Suppressor macrophage treated with lipopolysaccharide for 1 hour (primary cell): ENCODE measurements at regions not wholly inside any gene's neighbourhood (a gene's known extent, or its start where the extent isn't known, plus 50 kb on each side); places are given as distances from the start of the nearest gene placed in this dataset.

Experiments used
- DNase-seq, 3 donors: peaks; one replicate each; pipeline ENCODE4 v3.0.0-alpha.2; 2020 to 2022

DNA sequence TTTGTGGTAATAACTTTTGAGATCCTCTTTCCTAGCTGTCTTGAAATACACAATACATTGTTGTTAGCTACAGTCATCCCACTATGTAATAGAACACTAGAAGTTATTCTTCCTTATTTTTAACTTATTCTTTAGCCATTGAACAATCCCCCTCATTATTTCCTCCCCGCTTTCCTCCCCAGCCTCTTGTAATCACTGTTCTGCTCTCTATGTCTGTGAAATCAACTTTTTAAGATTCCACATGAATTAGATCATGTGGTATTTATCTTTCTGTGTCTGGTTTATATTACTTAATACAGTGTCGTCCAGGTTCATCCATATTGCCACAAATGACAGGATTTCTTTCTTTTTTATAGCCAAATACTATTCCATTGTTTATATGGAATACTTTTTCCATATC lies 72.9 kb downstream of the SLC10A2 start:
- no peak for DNase-seq

DNA sequence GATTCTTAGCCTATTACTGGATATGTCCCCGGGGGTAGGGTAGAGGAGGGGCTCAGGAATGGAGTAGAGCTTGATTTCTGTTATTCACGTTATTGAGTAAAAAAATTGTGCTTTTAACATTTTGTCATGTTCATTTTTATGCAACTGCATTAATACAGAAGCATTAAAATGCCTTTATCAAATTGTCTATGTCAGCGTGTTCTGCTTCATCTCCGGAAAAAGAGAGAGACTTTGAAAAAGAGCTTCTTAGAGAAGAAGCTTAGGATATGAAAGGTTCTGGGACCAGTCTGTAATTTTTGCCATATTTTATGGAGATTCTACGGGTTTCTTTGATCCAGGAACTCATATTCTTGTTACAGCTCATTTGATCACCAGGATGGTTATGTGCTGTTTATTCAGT lies 82.0 kb downstream of the SLC10A2 start:
- DNase-seq, result no peak

DNA sequence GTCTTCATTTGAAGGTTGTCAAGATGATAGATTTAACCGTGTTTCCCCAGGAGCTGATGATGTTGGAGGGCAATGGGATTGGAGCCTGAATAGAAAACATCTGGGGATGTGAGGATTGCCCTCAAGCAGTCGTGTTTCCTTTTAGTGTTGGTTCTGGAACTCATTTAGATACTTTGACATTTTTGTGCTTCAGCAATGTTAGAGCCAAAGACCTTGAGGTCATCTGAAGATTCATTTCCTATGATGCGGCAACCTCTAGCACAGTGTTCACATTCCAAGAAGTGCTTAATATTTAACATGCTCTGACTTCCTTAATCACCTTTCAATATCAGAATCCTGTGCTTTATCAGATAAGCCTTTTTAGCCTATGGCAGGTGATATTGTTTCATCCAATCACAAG lies 82.7 kb downstream of the SLC10A2 start:
- DNase-seq, result no peak

DNA sequence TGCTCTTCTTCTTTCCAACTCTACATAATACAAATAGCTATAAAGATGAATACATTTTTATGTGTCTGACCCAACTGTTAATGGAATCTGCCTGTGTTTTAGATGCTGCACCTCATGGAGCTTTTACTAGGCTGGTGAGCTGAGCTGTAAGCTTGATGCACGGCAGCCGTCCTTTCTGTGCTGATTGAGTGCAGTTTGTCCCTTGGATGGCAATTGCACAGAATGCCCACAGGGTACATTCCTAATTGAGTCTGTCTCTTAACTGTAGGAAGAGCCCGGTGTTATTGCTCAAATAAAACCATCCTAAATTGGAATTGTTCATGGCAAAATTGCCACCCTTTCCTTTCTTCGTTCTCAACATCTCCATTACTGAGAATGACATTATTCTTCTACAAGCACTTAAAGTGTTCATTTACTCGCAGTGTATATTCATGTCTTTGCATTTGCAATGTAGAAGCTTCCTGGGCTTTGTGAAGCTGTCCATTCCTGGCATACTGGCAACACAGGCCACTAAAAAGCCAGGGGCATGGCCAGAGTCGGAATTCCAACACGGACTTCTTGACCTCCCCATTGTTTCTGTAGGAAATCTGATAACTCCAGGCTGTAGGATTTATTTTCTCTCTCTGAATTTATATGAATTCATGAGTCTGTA lies 85.8 kb downstream of the SLC10A2 start:
- no peak for DNase-seq

GRCh38 chr13:102978168-102978567 lies 88.0 kb downstream of the SLC10A2 start:
- no peak for DNase-seq

GRCh38 chr13:102977471-102977870 lies 88.7 kb downstream of the SLC10A2 start:
- no peak for DNase-seq

DNA sequence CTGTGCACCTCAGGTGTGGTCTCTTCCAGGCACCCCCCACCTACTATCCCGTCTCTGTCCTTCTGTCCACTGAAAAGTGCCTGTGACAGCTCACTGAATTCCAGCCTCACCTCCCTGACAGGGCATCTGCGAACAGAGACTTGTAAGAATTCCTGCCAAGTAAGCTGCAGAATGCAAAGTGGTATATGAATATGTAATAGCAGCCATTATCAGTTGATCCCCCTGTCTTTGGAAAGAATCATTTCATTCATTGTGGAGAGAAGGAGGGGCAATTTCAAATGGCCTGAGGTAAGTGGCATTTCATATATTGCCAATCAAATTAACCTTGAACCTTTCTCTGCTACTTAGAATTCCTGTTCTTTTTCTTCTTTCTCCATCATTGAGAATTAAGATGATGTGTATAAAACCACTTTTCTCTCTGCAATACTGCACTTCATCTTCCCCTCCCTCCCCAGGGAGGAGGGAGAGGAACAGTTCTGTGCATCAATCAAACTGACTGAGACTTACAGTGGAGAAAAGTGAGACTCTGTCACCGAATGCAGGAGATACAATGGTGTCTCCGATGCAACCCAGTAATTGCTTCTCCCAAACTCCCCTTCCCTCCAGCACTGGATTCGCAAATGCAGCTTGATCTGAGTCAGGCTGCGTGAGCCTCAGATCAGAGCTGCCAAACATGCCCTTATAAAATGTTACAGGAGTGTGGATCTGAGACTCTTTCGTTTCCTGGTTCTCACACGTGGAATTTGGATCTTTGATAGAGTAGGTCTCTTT lies 91.7 kb downstream of the SLC10A2 start:
- DNase-seq, result no peak

- no peak for DNase-seq
Measured at GRCh38 chr13:102972191-102972590, 94.0 kb downstream of the SLC10A2 start.

GRCh38 chr13:102970542-102970941 lies 95.7 kb downstream of the SLC10A2 start:
- DNase-seq, result no peak

DNA sequence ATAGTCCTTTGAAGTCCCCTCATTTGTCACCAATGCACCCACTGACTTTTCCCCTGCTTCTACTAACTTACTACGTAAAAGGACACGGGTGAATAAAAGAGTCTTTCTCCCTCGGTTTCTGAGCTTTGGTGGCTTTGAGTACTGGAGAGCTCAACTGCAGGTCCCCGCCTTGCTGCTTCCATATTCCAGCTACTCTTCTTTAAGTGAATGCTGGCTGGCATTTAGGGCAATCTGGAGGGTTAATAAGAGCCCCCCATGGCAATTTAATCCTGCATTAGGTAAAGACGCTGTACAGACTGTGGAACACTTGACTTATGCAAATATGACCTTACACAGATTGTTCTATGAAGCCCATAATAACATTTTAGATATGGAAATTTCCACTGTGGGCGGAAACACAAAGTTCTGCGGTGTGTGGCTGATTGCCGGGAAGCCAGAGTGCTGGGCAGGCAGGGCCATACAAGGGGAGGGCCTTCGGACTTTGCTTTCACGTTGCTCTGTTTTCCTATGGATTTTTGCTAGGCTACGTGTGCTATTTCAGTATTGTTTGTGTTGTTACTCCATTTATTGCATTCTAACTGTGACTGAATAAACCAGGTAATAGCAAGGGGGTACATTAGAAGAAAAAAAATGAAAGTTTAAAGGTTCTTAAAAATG lies 97.5 kb downstream of the SLC10A2 start:
- no peak for DNase-seq

DNA sequence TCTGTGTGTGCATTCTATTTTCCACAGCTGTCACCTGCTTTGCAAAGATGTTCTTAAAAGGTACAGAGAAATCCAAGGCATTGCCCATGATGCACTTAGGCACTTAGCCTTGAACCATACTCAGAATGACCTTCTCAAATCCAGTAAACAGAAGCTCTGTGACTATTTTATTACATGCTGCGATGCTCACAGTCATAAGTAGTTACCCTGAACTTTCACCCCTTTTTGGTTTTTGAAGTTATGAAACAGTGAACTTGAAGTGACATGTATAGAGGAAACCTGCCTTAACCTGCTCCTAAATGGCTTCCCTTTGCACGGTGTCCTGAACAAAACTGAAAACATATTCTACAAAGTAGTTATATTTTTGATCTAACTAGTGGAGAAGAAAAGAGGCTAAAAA lies 100.4 kb downstream of the SLC10A2 start:
- no peak for DNase-seq

- no peak for DNase-seq
Measured at GRCh38 chr13:102962430-102962829, 103.8 kb downstream of the SLC10A2 start.

GRCh38 chr13:102960959-102961358 lies 105.3 kb downstream of the SLC10A2 start:
- peak; percentile 26 to 30 (median 29) for DNase-seq

DNA sequence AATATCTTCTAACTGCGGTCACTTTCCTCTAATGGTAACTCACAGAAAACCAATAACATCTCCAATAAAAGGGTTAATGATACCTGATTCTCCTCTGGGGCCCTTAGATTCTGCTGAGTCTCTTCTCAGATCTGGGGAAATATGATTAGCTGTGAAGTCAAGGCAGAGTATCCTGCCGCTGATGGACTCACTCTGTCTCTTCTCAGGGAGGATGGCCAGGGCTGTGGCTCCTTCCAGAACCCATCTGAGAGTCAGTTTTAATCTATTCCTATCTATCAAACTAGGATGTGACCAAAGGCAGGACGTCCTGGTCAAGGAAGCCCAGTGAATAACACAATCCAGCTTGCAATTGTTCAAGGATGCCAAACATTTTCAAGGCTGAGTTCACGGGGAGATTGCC lies 109.8 kb downstream of the SLC10A2 start:
- no peak for DNase-seq

GRCh38 chr13:102954350-102954749 lies 108.5 kb downstream of the ERCC5 start:
- no peak for DNase-seq

DNA sequence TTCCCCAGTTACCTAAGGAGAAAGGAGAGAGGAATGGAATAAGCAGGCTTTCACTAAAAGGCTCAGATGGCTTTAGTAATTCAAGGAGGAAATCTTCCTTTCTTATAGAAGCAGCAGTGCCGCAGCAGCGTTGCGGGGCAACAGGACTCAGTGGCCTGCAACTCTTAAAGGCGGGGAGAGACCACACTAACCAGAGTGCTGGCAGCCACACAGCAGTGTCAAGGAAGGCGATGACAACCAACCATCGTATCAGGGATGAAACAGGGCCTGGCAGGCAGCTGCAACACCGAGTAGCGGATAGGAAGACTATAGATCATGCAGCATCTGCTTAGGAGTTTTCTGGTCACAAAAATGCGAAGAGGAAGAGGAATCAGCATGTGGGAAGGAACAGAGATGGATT lies 106.0 kb downstream of the ERCC5 start:
- no peak for DNase-seq

DNA sequence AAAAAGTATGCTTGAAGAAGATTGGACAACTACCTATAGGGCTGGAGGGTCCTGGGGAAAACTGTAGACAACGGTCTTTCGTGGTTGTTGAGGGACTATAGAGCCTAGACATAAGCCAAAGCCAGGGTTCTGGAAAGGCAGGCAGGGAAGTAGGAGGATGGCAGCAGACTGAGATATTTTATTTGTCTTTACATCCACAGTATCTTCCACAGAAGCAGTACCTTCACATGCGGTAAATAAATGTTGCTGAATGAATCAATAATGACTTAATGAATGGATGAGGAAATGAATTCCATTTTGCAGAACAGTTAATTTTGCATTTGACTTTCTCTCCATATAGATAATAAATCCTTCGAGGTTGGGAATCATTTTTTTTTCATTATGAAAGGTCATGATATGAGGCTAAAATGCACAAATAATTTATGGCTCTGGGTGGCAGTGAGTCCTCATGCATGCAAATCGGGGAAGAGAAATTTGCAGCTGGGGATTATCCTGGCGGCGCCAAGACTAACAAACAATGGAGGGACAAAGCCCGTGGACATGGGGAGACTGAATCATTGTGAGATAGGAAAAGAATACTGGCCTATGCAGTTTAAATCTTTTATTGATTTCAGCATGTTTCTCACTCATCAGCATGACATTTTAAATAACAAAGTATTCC lies 102.0 kb downstream of the ERCC5 start:
- DNase-seq, result no peak

DNA sequence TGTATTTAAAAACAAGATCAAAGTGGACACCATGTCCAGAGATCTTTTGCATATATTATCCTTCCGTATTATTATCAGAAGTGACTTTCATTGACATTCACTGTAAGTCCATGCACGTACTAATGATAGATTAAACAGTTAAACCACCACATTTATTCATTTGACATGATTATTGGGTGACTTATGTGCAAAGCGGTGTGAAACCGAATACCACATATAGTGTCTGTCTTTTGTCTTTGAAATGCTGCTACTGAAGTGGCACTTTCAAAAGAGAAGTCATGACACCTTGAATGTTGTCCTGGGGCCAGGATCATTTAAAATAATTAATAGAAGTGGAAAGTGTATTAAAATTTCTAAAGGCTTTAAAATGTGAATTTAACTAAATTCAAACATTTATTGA lies 100.1 kb downstream of the ERCC5 start:
- no peak for DNase-seq

- no peak for DNase-seq
Measured at GRCh38 chr13:102945324-102945815, 99.5 kb downstream of the ERCC5 start.

GRCh38 chr13:102944821-102945220 lies 99.0 kb downstream of the ERCC5 start:
- DNase-seq, result no peak

DNA sequence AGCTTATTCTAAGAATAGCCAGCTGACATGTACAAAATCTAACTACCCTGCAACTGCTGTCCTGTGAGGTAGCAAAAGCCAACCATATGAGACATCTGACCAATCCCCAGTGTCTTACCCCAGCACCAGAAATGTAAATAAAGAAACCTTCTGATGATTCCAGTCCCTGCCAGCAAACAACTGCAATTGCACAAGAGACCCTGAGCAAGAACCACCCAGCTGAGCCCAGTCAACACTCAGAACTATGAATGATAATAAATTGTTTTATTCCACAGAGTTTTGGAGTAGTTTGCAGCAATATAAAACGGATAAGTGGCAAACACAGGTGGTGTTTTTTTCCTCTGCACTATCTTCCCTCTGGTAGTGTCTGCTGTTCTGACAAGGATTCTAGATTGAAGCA lies 94.9 kb downstream of the ERCC5 start:
- DNase-seq, result no peak

DNA sequence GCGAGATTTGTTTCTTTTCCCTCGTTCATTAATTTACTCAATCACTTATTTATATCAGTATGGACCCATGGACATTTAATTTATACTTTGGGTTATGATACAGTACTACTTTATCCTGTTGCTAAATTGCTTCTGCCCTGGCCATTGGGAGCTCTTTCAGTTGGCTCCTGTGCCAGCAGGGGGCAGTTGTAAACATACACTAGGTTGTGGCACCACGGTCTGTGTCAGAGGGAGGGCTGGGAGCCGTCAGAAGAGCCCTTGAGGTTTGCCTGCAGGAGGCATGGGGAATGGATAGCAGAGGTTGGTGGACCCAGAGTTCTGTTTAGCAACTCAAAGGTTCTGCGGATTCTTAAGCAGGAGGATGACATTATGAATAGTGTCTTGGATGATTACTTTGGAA lies 94.3 kb downstream of the ERCC5 start:
- DNase-seq, result no peak

- DNase-seq, result no peak
Measured at GRCh38 chr13:102935896-102936321, 90.1 kb downstream of the ERCC5 start.
